Stimulated activated CD8-positive, alpha-beta memory T cell treated with anti-CD3 and anti-CD28 coated beads, Interleukin-7, amount 100 ng/mL, for 24 hours (primary cell): ENCODE measurements at regions not wholly inside any gene's neighbourhood (a gene's known extent, or its start where the extent isn't known, plus 50 kb on each side); places are given as distances from the start of the nearest gene placed in this dataset.
"Not testable (repeated sequence)": the region's sequence is repeated elsewhere in the genome, so short reads cannot be mapped to it uniquely, and the experiment has no call there.

Source experiments
- DNase-seq: peaks from one replicate; pipeline ENCODE4 v3.0.0-alpha.2; 2020; ENCODE audit warnings: low read depth

DNA sequence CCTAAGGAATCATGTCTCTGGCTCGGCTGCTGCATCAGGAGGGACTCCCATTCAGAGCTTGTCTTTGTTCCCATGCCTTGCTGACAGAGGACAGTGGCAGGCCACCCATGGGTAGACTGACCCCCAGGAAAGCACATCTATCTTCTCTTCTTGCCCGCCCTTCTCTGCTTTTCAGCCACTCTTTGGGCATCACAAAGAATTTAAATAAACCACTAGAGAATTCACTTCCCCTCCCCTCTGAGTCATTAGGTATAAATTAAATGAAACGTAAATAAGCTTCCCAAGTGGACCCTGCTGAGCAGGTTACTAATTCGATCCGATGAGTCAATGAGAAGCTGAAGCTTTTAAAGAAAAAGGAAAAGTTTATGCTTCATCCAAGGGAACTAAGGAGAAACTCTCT is 97.0 kb downstream of the DRD1 start:
- DNase-seq = no peak

DNA sequence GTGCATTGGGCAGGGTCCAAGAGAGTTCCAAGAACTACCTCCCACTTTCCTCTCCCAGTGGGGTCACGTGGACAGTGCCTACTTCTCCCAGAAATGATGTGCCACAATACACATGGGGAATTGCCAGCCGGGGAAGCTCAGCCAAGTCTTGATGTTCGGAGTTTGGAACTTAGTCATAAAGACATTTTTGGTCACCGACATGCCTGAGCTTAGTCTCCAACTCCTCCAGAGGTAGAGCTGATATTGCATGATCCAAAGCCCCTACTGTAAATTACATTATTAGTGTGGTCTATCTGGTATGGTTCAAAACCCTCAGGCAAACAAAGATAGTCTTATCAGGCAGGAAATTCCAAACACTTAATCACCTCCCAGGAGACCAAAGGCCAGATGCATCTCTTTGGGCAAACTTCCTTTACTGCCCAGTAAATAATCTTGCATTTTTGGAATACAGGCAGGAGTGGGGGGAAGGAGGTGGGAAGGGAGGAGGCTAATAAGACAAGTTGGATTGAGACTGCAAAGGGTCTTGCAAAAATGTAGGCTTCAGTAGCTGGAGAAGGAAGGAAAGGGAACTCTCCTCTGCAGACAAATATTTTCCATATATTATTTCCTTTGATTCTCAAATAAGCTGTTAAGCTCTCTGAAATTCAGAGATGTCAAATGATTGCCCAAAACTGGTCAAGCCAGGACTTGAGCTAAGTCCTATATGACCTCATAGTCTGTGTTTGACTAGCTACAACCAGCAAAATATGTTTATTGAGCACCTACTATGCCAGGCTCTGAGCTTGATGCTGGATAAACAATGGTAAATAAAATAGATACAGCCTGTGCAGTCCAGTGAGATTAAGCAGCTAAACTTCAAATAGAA is 99.4 kb downstream of the DRD1 start:
- no peak for DNase-seq

DNA sequence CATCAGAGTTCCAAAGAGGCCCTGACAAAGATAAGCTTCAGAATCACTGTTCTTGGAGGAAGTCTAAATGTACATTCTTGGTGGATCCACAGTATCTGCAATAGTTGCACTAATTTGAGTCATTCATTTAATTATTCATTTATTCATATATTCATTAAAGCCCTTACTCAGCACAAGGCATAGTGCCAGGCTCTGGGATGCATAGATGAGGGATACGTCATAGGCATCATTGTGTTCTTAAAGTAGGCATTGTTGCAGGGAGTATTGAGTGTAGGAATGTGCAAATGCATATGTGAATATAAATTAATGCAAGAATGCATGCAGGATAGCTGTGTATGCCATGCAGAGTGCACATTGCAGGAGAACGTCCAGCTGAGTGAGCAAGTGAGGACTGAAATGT is 100.7 kb downstream of the DRD1 start:
- no peak for DNase-seq

DNA sequence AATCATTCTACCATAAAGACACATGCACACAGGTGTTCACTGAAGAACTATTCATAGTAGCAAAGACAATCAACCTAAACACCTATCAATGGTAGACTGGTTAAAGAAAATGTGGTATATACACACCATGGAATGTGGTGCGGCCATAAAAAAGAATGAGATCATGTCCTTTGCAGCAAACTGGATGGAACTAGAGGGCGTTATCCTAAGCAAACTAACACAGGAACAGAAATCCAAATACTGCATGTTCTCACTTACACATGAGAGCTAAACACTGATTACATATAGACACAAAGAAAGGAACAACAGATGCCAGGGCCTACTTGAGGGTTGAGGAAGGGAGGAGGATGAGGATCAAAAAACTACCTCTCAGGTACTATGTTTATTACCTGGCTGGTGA is 103.8 kb downstream of the DRD1 start:
- DNase-seq = no peak

DNA sequence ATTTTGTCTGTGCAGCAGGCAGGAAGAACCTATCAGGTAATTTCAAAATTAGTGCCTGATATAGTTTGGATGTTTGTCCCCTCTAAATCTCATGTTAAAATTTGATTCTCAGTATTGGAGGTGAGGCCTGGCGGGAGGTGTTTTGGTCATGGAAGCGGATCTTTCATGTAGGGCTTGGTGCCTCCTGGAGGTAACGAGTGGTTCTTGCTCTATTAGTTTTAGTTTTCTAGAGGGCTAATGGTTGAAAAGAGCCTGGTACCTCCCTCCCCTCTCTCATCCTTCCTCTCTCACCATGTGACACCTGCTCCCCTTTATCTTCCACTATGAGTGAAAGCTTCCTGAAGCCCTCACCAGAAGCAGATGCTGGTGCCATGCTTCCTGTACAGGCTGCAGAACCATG is 106.3 kb downstream of the DRD1 start:
- no peak for DNase-seq

DNA sequence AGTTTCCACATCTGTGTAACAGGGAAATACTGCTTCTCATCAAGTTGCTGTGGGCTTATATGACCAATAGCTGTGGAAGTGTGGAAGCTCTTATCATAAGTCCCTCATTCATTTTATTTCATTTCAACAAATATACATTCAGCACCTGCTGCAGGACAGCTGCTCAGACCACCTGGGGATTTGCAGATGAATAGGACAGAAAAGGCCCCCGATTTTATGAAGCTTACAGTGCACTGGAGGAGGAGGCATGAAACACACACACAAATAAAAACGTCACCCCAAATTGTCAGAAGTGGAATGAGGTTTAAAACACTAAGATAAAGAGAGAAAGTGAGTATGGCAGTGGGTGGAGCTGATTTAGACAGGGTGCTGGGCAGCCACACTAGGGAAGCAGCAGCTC is 107.2 kb downstream of the DRD1 start:
- DNase-seq = no peak

DNA sequence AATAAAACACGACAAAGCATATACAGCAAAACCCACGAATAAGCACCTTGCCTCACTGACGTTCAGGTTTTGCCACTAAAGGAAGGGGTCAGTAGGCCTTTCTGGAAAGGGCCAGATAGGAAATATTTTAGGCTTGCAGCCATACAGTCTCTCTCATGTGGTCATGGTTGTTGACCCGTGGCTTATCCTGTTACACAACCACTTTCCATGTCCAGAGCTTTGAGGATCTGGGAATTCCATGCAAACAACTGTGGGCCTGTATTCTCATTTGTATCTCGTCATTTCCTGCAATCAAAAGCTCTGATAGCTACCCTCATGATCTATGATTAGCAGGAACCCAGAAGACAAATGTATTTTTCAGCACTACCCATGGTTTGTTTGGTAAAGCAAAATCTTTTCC is 108.3 kb downstream of the DRD1 start:
- DNase-seq = no peak

DNA sequence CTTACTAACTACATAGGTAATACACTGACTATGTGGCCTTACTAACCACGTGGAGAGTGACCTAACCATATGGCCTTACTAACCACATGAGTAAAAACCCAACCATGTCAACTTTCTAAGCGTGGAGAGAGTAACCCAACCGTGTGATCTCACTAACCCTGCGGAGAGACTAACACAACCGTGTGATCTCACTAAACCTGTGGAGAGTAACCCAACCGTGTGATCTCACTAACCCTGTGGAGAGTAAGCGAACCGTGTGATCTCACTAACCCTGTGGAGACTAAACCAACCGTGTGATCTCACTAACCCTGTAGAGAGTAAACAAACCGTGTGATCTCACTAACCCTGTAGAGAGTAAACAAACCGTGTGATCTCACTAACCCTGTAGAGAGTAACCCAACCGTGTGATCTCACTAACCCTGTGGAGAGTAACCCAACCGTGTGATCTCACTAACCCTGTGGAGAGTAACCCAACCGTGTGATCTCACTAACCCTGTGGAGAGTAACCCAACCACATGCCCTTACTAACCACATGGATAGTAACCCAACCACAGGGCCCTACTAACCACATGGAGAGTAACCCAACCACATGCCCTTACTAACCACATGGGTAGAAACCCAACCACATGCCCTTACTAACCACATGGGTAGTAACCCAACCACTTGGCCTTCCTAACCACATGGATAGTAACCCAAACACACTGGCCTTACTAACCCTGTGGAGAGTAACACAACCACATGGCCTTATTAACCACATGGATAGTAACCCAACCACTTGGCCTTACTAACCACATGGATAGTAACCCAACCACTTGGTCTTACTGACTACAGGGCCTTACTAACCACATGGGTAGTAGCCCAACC is 112.6 kb downstream of the DRD1 start:
- not testable (repeated sequence) for DNase-seq

DNA sequence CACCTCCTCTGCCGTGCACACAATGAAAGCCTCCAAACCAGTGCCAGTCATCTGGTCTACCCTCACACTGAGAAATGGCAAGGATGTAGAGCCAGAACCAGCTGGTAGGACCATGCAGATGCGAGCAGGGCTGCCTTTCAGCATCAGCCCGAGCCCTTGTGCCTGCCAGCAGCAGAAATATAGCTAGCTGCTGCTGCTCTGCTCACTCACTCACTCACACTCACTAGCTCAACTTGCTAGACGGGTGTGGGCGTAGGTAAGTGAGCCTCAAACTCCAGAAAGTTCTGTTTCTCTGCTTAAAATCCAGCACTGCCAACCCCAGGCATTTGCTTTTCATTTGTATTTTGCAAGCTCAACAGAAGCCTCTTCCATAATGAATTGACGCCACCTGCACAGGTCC is 114.0 kb downstream of the DRD1 start:
- no peak for DNase-seq

DNA sequence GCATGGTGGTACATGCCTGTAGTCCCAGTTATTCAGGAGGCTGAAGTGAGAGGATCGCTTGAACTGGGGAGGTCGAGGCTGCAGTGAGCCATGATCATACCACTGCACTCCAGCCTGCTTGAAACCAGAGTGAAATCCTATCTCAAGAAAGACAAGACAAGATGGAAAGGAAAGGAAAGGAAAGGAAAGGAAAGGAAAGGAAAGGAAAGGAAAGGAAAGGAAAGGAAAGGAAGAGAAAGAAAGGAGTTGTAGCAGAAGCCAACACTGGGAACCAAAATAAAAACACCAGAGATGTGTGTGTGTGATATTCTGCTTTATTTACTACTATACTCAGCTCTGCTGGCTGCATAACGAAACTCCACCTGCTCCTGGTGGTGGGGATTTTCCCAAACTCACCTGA is 115.3 kb downstream of the DRD1 start:
- DNase-seq = no peak

DNA sequence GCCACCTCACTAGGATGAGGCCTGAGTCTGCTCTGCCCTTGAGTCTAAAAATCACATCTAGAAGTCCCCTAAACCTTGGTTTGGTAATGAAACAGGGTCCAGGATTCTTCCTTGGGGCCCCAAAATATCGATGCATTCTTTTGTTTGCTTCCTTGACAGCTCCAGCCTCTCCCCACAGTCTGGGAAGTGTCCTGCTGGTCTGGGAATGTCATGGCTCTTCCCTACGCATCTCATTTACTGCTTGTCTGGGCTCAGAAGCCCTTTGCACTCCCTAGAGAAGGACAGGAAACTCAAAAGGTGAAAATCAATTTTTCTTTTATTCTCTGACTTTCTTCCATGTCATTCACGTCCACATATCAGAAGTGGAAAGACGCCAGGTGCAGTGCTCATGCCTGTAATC is 115.8 kb downstream of the DRD1 start:
- no peak for DNase-seq

DNA sequence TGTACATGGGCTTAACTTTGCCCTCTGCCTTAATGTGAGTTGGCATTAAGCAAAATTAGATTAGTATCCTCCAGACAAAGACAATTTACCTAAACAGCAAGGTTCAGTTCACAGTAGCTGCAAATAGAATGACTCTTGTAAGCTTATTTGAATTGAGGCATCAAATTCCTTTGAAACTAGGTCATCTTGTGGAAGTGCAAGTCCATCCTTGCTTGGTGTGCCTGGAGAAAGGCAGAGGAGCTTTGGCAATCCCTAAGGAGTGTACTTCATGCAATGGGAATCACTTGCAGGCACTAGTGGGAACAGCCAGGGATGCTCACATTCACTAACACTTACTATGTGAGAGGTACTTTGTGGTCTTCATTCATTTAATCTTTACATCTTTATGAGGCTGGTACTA is 118.3 kb downstream of the DRD1 start:
- DNase-seq = no peak

DNA sequence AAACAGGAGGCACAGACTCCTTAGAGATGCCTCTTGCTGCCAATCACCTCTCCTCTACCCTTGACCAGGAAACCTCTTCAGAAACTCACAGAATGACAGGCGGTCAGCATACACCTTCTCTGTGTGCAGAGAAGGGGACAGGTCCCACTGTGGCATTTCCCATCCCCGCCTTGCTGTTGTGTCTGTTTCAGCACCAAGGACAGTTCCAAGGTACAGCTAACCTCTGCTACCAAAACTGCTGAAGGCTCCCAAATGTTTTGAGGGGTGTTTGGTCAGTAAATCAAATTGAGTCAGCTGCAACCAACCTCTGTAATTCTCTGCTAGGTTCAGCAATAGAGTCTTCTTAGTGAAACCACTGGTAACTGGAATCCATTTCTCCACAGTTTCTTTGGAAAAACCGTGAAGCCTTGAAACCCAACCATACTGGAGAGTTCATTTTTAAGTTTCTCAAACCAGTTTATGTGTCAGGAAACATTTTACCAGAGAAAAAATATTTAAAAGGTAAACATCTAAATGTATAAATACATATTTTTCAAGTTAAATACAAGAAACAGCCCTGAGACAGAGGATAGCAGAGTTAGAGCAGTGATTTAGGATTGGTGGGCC is 122.0 kb downstream of the DRD1 start:
- DNase-seq = no peak

DNA sequence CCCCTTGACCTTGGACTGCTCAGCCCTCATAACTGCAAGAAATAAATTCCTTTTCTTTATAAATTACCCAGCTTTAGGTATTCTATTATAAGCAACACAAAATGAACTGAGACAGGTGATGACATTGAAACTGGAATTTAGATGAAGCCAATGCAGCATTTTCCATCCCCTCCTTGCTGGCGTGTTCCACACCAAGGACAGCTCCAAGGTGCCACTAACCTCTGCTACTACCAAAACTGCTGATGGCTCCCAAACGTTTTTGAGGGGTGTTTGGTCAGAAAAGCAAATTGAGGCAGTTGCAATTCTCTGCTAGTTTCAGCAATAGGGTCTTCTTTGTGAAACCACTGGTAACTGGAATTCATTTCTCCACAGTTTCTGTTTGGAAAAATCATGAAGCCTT is 124.8 kb downstream of the DRD1 start:
- DNase-seq = no peak

DNA sequence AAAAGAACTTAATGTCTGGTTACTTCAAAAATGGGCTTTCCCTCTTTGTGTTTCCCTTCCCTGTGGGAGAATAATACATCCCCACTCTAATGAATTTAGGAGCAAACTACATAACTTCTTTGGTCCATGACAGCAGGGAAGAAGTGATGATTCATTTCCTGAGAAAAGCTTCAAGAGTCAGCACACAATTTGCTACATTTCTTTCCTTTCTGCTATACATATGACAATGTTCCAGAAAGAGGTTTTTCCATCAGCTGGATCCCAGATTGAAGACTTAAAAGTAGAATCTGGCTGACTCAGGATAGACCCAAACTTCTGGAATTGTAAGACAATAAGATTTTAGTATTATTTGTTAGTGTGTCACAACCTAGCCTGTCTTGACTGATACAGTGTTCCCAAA is 126.1 kb downstream of the DRD1 start:
- no peak for DNase-seq

DNA sequence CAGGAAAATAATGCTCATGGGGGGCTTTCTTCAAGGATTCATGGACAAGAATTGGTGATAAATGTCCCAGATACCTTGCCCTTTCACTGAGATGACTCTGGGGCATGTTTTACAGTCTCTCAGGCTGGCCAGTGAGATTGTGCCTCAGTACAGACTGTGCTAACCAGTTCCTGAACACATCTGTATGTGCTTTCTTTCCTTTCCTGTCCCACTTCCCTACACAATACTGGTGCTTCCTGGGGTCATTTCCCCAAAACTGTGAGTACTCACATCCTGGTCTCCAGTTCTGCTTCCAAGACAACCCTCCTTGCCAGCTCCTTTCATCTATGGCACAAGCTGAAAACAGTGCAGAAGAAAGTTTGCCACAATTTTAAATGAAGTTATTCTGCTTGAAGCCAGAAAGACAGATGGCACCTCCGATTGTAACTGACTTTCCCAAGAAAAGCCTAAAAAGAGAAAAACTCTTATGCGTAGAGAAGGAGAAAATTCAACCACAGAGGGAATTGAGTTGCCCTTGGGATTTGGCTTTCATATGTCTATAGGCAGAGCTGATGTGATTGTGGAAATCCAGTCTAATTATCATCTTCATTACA is 134.7 kb downstream of the DRD1 start:
- no peak for DNase-seq

DNA sequence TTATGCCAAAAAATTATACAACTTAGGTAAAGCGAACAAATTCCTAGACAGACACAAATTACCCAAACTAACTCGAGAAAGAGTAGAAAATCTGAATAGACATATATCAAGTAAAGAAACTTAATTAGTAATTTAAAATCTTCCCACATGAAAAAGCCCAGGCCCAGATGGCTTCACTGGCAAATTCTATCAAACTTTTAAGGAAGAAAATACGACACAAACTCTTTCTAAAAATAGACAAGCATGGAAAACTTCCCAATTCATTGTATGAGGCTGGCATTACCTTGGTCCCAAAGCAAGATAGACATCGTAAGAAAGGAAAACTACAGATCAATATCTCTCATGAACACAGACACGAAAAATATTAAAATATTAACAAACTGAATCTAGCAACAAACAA is 135.3 kb downstream of the DRD1 start:
- no peak for DNase-seq

DNA sequence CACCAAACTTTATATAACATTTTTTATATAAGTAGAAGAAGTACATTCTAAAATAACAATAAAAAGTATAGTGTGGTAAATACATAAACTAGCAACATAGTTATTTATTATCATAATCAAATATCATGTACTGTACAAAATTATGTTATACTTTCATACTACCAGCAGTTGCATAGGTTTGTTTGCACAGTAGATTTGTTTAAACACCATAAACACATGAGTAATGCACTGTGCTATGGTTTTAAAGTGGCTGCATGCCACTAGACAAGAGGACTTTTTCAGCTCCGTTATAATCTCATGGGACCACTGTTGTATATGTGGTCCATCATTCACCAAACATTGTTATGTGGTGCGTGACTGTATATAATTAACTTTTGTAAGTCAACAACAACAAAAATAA is 137.6 kb downstream of the DRD1 start:
- DNase-seq = no peak

DNA sequence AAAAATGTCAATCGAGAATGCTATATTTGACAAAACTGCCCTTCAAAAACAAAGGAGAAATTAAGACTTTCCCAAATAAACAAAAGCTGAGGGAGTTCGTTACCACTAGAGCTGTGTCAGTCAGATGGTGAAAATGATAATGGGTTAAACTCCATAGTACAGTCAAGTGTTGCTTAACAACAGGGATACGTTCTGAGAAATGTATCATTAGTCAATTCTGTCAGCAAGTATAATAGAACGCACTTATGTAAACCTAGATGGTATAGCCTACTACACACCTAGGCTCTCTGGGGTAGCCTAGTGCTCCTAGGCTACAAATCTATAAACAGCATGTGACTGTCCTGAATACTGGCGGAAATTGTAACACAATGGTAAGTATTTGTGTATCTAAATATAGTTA is 138.7 kb downstream of the DRD1 start:
- no peak for DNase-seq

DNA sequence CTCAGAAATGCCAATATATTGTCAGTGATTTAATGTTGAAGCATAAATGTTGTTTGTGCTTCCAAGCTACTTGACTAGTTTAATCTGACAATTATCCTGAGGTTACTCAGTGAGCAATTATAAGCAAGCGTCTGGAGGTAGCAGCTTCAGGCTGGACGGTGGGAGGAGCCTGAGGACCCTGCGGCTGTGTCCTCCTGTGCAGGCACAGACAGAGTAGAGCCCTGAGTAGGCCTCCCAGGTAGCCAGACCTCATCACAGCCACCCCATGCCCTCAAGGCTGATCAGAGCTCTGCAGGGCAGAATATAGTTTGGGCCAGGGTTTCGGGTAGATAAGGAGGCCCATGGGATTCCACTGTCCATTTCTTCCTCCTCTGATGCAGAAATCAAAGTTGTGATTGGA is 153.6 kb downstream of the DRD1 start:
- no peak for DNase-seq

DNA sequence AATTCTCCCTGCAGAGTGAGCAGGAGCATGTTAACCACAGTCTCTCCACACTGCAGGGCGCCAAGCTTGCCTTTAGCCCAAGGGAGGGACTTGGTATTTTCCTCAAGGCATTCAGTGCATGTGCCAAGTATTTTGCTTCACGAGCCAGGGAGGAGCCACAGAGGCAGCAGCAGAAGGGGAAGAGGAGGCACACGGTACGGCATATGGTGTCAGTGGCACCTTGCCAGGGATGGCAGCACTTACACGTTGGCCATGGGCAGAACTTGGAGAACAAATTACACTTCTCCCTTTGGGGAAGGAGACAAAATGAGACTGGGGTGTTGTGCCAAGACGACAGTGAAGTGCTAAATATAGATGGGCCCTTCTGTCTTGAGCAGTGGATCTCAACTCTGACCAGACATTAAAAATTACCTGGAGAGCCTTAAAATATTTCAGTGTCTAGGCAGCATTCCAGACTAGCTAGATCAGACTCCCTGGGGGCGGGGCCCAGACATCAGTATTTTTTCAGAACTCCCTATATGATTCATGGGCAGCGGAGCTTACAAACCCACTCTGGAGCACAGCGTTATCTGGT is 155.8 kb downstream of the DRD1 start:
- DNase-seq = no peak

DNA sequence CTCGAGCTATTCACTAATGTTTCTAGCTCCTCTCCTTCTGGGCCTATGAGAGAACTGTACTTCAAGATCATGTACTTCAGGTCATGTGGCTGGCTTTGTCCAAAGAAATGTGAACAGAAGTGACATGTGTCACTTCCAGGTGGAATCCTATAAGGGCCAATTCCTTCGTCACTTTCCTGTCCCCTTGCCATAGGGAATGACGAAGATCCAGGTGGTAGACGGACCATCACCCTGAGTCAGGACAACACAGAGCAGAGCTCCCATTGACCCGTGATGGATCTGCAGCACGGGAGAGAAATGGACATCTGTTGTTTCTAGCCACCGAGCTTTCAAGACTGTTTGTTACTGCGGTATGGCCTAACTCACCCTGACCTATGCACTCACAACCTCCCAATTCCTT is 157.0 kb downstream of the DRD1 start:
- no peak for DNase-seq
